Stimulated activated CD8-positive, alpha-beta memory T cell treated with anti-CD3 and anti-CD28 coated beads, Interleukin-7, amount 100 ng/mL, for 24 hours (primary cell): ENCODE measurements at regions not wholly inside any gene's neighbourhood (a gene's known extent, or its start where the extent isn't known, plus 50 kb on each side); places are given as distances from the start of the nearest gene placed in this dataset.
"Not testable (repeated sequence)": the region's sequence is repeated elsewhere in the genome, so short reads cannot be mapped to it uniquely, and the experiment has no call there.

Source experiments
- DNase-seq: peaks from one replicate; pipeline ENCODE4 v3.0.0-alpha.2; 2020; ENCODE audit warnings: low read depth

GRCh38 chr14:98916036-98916435 is 356.0 kb downstream of the BCL11B start:
- no peak for DNase-seq

DNA sequence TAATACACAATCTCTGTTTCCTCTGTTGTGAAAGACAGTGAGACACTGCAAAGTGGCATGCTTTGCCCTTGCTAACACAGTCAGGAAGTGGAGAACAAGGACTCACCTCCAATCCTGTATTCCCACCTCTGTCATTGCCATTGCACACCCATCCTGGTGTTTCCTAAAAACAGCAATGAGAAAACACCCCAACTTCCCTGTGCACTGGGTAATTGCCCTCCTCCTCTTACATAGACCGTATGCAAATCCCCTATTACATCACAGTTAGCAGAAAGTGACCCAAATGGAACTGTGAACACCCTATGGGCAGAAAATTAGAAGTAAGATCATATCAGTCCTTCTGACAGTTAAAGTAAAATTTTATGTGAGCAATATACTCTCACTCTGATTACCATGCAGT is 355.5 kb downstream of the BCL11B start:
- no peak for DNase-seq

DNA sequence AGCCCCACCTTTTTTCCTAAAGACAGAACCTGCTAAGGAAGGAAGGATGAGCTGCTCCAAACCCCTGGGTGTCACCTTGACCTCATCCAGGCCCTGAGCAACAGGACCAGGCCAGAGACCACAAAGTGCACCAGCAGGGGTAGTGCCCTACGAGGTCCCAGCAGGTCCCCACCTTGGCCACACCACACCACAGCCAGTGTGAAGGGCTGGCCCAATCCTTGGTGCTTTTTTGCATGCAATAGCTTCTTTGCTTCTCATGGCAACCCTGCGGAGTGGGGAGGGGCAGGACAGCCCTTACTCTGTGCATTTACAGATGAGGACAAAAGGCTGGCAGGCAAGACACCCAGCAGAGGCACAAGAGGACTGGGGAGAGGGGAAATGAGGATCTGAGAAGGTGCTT is 352.6 kb downstream of the BCL11B start:
- no peak for DNase-seq

- DNase-seq, result not testable (repeated sequence)
Measured at GRCh38 chr14:98921306-98921705, 350.7 kb downstream of the BCL11B start.

- no peak for DNase-seq
Measured at GRCh38 chr14:98923596-98923995, 348.4 kb downstream of the BCL11B start.

DNA sequence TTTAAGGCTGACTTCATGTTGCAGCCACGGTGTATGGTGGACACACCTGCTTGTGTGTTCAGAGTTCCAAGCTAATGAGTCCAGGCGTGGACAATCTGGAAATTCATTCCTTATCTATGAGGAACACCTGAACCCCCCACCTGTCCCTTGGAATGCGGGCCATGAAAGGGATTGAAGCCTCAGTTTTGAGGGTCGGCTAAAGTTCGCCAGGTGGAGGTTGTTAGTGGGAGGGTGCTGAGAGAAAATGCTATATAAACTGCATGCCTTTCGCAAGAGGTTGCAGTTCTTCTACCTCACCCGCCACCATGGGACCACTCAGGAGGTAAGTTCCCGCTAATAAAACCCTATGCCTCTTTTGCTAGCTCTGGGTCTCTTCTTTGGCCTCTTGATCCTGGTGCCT is 348.0 kb downstream of the BCL11B start:
- DNase-seq, result no peak

DNA sequence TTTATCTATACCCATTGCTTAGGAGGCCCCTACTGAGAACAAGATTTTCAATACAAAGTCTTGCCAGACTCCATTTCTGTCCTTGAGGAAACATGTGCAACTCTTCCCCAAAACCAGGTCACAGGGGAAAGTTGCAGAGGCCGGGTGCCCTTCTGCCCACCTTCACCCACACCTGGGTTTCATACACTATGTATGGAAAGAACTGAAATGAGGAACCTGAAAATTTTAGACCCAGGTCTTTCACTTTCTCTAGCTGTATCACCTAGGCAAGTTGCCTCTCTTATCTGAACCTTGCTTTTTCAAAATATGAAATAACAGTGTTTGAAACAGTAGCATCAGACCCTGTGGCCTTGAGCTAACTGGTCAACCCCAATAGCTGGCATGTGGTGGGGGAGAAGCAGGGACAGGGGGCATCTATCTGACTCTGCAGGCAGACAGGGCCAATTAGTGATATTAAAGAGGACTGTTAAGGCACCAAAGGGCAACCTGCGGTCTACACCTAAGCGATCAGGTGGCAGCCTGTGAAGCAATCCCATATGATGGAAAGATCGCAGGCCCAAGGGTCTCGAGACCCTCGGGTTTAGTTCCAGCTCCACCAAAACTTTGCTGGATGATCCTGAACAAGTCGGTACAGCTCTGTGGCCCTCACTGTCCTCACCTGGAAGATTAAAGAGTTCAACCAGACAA is 346.5 kb downstream of the BCL11B start:
- DNase-seq, result no peak

DNA sequence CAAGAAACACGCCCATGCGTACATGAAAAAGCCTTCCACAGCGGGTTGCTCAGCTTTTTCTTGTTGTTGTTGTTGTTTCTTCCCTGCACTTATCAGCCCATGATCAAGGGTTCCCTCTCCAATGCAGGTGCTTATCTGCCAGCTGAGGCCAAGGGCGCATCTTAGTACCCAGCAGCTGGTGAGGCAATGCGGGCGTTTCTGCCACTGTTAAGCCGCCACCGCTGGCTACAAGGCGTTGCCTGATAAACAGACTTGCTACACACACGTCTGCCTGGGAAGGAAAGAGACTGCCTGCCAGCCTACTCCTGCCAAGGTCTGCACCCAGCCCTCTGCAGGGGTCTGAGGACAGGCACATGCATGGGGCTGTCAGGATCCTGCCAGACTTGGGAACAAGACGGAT is 345.9 kb downstream of the BCL11B start:
- DNase-seq, result no peak

- DNase-seq, result no peak
Measured at GRCh38 chr14:98926801-98927200, 345.2 kb downstream of the BCL11B start.

DNA sequence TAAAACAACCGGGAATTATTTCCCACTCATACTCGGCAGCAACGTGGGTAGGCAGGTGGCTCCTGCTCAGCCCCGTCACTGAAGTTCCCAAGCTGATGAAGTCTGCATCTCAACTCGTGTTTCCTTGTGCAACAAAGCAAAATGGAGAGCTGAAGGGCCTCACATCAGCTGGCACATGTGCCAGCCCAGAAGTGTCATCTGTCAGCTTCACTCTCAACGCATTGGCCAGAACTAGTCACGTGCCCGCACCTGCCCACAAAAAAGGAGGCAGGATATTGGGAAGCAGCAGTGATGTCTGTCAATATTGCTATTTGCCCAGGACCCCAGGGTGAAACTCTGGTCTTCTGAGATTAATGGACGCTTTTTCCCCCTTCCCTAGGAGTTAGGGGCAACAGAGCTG is 344.0 kb downstream of the BCL11B start:
- no peak for DNase-seq

- DNase-seq, result no peak
Measured at GRCh38 chr14:98928418-98928817, 343.6 kb downstream of the BCL11B start.

GRCh38 chr14:98931126-98931525 is 340.9 kb downstream of the BCL11B start:
- no peak for DNase-seq

- DNase-seq, result peak; percentile 9
Measured at GRCh38 chr14:98931911-98932310, 340.1 kb downstream of the BCL11B start.

- DNase-seq, result no peak
Measured at GRCh38 chr14:98932431-98933325, 339.3 kb downstream of the BCL11B start.

DNA sequence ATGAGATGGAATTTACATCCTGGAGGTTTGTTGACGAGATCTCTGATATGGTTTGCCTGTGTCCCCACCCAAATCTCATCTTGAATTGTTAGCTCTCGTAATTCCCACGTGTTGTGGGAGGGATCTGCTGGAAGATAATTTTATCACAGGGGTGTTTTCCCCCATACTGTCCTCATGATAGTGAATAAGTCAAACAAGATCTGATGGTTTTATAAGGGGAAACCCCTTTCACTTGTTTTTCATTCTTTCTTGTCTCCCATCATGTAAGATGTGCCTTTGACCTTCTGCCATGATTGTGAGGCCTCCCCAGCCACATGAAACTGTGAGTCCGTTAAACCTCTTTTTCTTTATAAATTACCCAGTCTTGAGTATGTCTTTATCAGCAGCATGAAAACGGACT is 337.4 kb downstream of the BCL11B start:
- DNase-seq, result not testable (repeated sequence)

DNA sequence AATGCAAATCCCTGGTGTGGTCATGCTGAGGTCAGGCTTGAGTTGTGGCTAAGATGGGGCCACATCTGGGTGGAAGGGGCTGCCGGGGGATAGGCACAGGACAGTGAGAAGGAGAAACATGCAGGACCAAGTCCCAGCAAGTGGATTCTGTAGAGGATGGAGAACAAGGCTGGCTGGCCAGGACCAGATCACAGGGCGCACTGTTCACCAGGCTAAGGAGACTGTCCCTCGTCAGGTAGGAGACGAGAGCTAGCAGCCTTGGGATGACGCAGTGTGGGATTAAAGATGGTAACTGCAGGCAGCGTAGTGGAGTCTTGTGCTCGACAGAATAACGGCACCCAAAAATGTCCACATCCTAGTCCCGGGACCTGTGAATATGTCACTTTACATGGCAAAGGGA is 336.1 kb downstream of the BCL11B start:
- no peak for DNase-seq

DNA sequence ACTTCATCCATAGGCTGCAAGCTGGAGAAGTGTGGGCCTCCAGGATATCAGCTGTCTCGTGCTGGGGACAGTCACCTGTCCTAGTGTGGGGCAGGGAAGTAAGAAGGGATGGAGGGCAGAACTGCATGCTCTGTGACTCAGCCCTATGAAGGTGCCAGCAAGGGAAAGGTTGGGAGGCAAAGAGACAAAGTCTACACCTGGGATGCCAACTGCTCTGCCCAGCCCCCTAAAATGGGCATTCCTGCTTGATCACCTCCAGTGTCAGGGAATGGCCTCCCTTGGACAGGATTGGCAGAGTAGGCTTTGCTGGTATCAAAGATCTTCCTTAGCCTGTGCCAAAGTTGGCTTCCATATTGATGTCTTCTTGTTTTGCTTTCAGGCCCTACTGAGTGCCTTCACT is 335.0 kb downstream of the BCL11B start:
- no peak for DNase-seq

DNA sequence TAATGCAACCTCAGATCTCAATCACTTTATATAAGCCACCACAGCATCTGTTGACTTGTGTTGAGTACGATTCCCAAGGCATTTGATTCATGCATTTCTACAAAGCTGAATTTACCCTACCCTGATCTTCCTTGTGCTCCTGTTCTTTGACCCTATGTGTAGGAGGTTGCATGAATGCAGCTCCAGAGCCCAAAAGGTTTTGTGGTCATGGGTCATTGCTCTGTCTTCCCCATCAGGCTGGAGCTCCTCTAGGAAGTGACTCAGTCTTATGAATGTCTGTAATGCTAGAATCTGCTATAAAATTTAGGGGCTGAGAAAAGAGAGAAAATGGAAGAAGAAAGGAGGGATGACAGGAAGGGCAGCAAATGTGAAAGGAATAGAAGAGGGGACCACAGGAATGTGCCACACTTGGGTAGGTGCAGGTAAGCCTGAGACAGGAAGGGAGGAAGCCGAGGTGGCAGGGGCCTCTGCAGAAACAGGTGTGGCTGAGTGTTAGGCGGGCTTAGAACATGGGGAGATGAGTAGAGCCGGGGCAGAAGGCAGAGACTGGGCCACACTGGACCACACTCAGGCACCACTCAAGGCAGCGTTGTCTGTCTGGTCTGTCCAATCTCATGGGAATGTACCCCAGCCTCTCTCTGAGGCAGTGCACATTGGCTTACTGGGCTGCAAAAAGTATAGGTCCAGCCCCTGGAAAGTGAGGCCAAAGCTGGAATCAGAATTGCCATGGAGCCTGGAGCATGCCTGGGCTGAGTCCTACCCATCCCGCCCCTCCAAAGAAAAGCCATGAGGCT is 334.1 kb downstream of the BCL11B start:
- no peak for DNase-seq

DNA sequence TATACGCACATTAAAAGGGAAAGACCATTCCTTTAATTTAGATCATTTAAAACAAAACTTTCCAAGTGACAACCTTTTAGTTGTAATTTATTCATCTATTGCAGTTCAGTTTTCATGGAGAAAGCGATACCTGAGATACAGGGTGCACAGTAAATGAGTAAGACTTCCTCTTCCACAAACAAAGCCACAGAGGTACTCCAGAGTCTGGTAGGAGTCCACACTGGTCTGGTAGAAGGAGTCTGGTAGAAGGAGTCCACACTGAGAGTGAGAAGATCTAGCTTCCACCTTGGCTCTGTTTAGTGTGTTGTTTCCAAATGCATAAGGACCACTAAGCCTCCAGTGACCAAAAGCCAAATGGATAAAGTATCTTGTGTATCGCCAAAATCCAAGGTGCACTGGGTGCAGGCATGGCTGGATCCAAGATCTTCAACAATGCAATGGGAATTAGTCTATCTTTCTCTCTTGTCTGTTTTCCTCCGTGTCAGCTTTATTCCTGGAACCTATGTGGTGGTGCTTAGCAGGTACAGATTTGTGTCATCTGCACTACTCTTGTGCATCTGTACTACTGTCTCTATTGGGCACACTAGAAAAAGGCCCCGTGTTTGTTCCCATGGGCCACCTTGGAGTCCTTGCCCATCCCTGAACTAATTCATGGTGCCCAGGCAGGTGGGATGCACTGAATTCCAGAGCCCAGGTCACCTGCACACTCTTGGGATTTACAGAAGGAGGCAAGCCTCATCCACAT is 331.1 kb downstream of the BCL11B start:
- DNase-seq, result no peak

DNA sequence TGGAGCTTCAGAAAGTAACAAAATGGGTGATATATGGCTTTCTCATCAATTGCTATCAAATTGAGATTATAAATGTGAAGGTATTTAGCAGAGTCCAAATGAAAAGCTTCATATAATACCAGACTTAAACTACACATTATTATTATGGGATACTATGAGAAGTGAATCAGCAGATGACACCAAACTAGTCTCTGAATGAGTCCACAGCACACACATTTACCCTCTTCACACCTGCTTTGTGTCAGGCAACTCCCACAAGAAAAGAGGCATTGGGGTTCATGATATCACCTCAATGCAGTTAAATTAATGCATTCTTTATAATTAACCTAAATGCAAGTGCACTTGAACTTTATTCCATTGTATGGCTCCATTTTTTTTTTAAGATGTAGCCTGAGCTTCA is 330.5 kb downstream of the BCL11B start:
- no peak for DNase-seq

DNA sequence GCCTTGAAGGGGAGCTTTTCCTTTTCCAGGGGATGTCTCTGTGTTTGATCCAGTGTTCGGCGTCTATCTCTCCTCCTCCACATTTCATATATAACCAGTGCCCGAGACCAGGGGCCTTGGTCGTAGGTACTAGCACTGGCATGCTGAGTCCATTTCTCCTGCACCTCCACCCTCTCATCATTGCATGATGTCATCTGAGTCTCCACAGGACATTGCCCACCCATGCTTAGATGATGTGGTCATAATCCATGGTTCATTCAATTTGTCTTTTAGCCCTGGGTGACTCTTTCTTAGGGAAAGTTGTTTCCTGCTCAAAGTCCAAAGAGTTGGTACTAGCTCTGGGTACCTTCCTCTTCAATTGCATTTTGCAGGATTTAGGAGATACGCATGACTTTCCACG is 328.1 kb downstream of the BCL11B start:
- DNase-seq, result no peak

- DNase-seq, result no peak
Measured at GRCh38 chr14:98944989-98945388, 327.0 kb downstream of the BCL11B start.
